Stimulated activated CD4-positive, alpha-beta T cell treated with anti-CD3 and anti-CD28 coated beads, Interleukin-1b, Interleukin-23, amount 100 ng/mL, for 24 hours (primary cell): ENCODE measurements at regions not wholly inside any gene's neighbourhood (a gene's known extent, or its start where the extent isn't known, plus 50 kb on each side); places are given as distances from the start of the nearest gene placed in this dataset.

ENCODE experiments used
- DNase-seq, 4 experiments: peaks; one replicate each; pipeline ENCODE4 v3.0.0-alpha.2; 2020; ENCODE audit warnings: low read depth in 4 of 4, low spot score in 1 of 4

GRCh38 chr9:73643379-73644013 is 491.8 kb downstream of the ANXA1 start:
- no peak for DNase-seq

GRCh38 chr9:73647560-73647959 is 495.9 kb downstream of the ANXA1 start:
- no peak for DNase-seq

GRCh38 chr9:73649552-73649951 is 497.9 kb downstream of the ANXA1 start:
- no peak for DNase-seq

GRCh38 chr9:73655363-73655762 is 503.7 kb downstream of the ANXA1 start:
- no peak for DNase-seq

- DNase-seq: no peak
Observed at GRCh38 chr9:73655831-73656230, 504.2 kb downstream of the ANXA1 start.

GRCh38 chr9:73665253-73665652 is 513.6 kb downstream of the ANXA1 start:
- DNase-seq: no peak

GRCh38 chr9:73667749-73668148 is 516.1 kb downstream of the ANXA1 start:
- DNase-seq: no peak

- DNase-seq: no peak
Observed at GRCh38 chr9:73680831-73681230, 529.2 kb downstream of the ANXA1 start.

- no peak for DNase-seq
Observed at GRCh38 chr9:73682789-73683188, 531.1 kb downstream of the ANXA1 start.

GRCh38 chr9:73683862-73684591 is 532.4 kb downstream of the ANXA1 start:
- no peak for DNase-seq

GRCh38 chr9:73684601-73685000 is 532.9 kb downstream of the ANXA1 start:
- no peak for DNase-seq

GRCh38 chr9:73685786-73686185 is 534.1 kb downstream of the ANXA1 start:
- DNase-seq: no peak

- no peak for DNase-seq
Observed at GRCh38 chr9:73689051-73689870, 537.6 kb downstream of the ANXA1 start.

GRCh38 chr9:73701415-73702057 is 549.9 kb downstream of the ANXA1 start:
- no peak for DNase-seq

GRCh38 chr9:73714294-73714693 is 562.6 kb downstream of the ANXA1 start:
- no peak for DNase-seq

GRCh38 chr9:73715591-73715990 is 563.9 kb downstream of the ANXA1 start:
- DNase-seq: no peak

GRCh38 chr9:73719660-73720059 is 568.0 kb downstream of the ANXA1 start:
- no peak for DNase-seq

GRCh38 chr9:73720601-73721000 is 568.9 kb downstream of the ANXA1 start:
- DNase-seq: no peak

GRCh38 chr9:73736270-73736669 is 584.6 kb downstream of the ANXA1 start:
- no peak for DNase-seq

GRCh38 chr9:73738741-73739530 is 587.3 kb downstream of the ANXA1 start:
- no peak for DNase-seq

GRCh38 chr9:73741316-73741715 is 589.7 kb downstream of the ANXA1 start:
- no peak for DNase-seq
